Fibroblast of lung (primary cell): ENCODE measurements at regions not wholly inside any gene's neighbourhood (a gene's known extent, or its start where the extent isn't known, plus 50 kb on each side); places are given as distances from the start of the nearest gene placed in this dataset.

ENCODE experiments used
- DNase-seq, 2 donors: peaks; one replicate each; pipeline versions ENCODE4 v3.0.0 to v3.0.0-alpha.2; 2010; ENCODE audit warnings: low read depth in 2 of 2
- H2AFZ ChIP-seq: 2 replicates; pipeline ENCODE4 v1.5.1; 2012; ENCODE audit warnings: low read length, control low read depth, inconsistent platforms
- H3K27ac ChIP-seq: 2 replicates; pipeline ENCODE4 v1.5.1; 2011; ENCODE audit warnings: low read length, control low read depth; ENCODE audit not compliant: insufficient read depth
- H3K27me3 ChIP-seq: 2 replicates; pipeline ENCODE4 v1.5.1; 2011; ENCODE audit warnings: mild to moderate bottlenecking, low read length; ENCODE audit not compliant: control insufficient read depth, insufficient read depth
- H3K36me3 ChIP-seq: 2 replicates; pipeline ENCODE4 v1.5.1; 2011; ENCODE audit warnings: low read length; ENCODE audit not compliant: control insufficient read depth, insufficient read depth
- H3K4me1 ChIP-seq: 2 replicates; pipeline ENCODE4 v1.5.1; 2011; ENCODE audit warnings: low read length; ENCODE audit not compliant: control insufficient read depth, insufficient read depth; ENCODE audit errors: extremely low read depth
- H3K4me2 ChIP-seq: 2 replicates; pipeline ENCODE4 v1.5.1; 2011; ENCODE audit warnings: low read length, control low read depth; ENCODE audit not compliant: insufficient read depth; ENCODE audit errors: extremely low read depth
- H3K4me3 ChIP-seq, 4 experiments: fragments of 200-600 bp in 1 of 4; sonication (generic) in 1 of 4; replicated peaks in 1 of 4; 2 replicates each; pipeline ENCODE4 v1.5.1; 2011 to 2016; ENCODE audit warnings: low read length in 4 of 4, low read depth in 3 of 4, mild to moderate bottlenecking in 3 of 4, control low read depth in 2 of 4, inconsistent platforms in 1 of 4, mixed read lengths in 1 of 4; ENCODE audit not compliant: insufficient read depth in 1 of 4; ENCODE audit errors: control extremely low read depth in 1 of 4
- H3K79me2 ChIP-seq: 2 replicates; pipeline ENCODE4 v1.5.1; 2012; ENCODE audit warnings: mild to moderate bottlenecking, low read length, inconsistent platforms; ENCODE audit not compliant: control insufficient read depth, insufficient read depth
- H3K9ac ChIP-seq: 2 replicates; pipeline ENCODE4 v1.5.1; 2011; ENCODE audit warnings: mild to moderate bottlenecking, low read length, control low read depth; ENCODE audit not compliant: insufficient read depth
- H3K9me3 ChIP-seq: 2 replicates; pipeline ENCODE4 v1.5.1; 2012; ENCODE audit warnings: low read depth, low read length; ENCODE audit not compliant: control insufficient read depth, insufficient read depth
- H4K20me1 ChIP-seq: 2 replicates; pipeline ENCODE4 v1.5.1; 2011; ENCODE audit warnings: low read length; ENCODE audit not compliant: control insufficient read depth, insufficient read depth; ENCODE audit errors: extremely low read depth
- CTCF ChIP-seq, 2 donors: IDR thresholded peaks in 1 of 2; conservative IDR thresholded peaks in 1 of 2; 1 replicate in 1 of 2; 2 replicates in 1 of 2; pipeline ENCODE4 v1.5.1; 2011 to 2012; ENCODE audit warnings: low read length in 2 of 2, control low read depth in 1 of 2, inconsistent platforms in 1 of 2, low read depth in 1 of 2, mild to moderate bottlenecking in 1 of 2
- EZH2 ChIP-seq: IDR thresholded peaks from 2 replicates; pipeline ENCODE4 v1.5.1; 2012; ENCODE audit warnings: low read length, control low read depth, mild to moderate bottlenecking; ENCODE audit errors: missing control alignments

- Histone ChIP-seq H3K36me3 (no peaks in the 10 kb centered on the region), H3K27me3 (no peaks in the 10 kb centered on the region), H3K79me2 (no peaks in the 10 kb centered on the region), H3K4me2 (no peak overlapping the region), H3K9me3 (no peaks in the 10 kb centered on the region), H3K27ac (no peak overlapping the region), H4K20me1 (no peaks in the 10 kb centered on the region), H2AFZ (no peak overlapping the region), H3K4me1 (no peaks in the 10 kb centered on the region), H3K4me3 (no peak overlapping the region), H3K9ac (no peak overlapping the region)
- DNase-seq = peak; percentile 57 to 98
- TF ChIP-seq EZH2 = no peak
- TF ChIP-seq CTCF (conservative IDR thresholded peaks at IDR 0.05 in 1 of 2, IDR thresholded peaks at IDR 0.05 in 1 of 2; ENCODE audit: low read depth in 1 of 2, low read length in 2 of 2) = no peak
Observed at GRCh38 chr21:21715266-21715969, 717.2 kb downstream of the NCAM2 start.

DNA sequence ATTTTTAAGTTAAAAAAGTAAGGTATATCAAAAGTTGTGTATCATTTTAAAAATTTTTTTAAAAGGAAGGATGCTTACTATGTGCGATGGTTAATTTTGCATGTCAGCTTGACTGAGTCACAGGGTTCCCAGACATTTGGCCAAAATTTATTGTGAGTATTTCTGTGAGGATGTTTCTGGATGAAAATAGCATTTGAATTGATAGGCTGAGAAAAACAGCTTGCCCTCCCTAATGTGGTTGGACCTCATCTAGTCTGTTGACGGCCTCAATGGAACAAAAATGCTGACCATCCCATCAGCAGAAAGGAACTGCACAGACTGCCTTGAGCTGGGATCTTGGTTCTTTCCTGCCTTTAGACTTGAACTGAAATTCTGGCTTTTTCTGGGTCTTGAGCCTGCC lies 724.5 kb downstream of the NCAM2 start:
- H4K20me1 ChIP-seq = no peaks in the 10 kb centered on the region
- no peak overlapping the region for H3K4me3 ChIP-seq
- H3K4me2 ChIP-seq = no peak overlapping the region
- H3K9ac ChIP-seq = no peak overlapping the region
- no peak overlapping the region for H2AFZ ChIP-seq
- TF ChIP-seq EZH2 (no peak), CTCF (conservative IDR thresholded peaks at IDR 0.05 in 1 of 2, IDR thresholded peaks at IDR 0.05 in 1 of 2; ENCODE audit: low read depth in 1 of 2, low read length in 2 of 2) (no peak)
- H3K36me3 ChIP-seq = no peaks in the 10 kb centered on the region
- no peak overlapping the region for H3K27ac ChIP-seq
- H3K4me1 ChIP-seq = no peaks in the 10 kb centered on the region
- no peaks in the 10 kb centered on the region for H3K27me3 ChIP-seq
- peak in 1 of 2 donors; percentile 59 for DNase-seq
- H3K9me3 ChIP-seq = no peaks in the 10 kb centered on the region
- H3K79me2 ChIP-seq = no peaks in the 10 kb centered on the region

GRCh38 chr21:21730512-21730911 lies 732.3 kb downstream of the NCAM2 start:
- TF ChIP-seq CTCF (conservative IDR thresholded peaks at IDR 0.05 in 1 of 2, IDR thresholded peaks at IDR 0.05 in 1 of 2; ENCODE audit: low read depth in 1 of 2, low read length in 2 of 2) (no peak), EZH2 (no peak)
- peak; percentile 16 to 91 for DNase-seq
- H3K36me3 ChIP-seq = no peaks in the 10 kb centered on the region

More at GRCh38 chr21:21730512-21730911, 732.3 kb downstream of the NCAM2 start:
- H3K27me3 ChIP-seq = no peaks in the 10 kb centered on the region
- no peak overlapping the region for H3K4me3 ChIP-seq
- H4K20me1 ChIP-seq = no peaks in the 10 kb centered on the region
- no peaks in the 10 kb centered on the region for H3K79me2 ChIP-seq
- no peaks in the 10 kb centered on the region for H3K4me1 ChIP-seq
- H3K9ac ChIP-seq = no peak overlapping the region
- no peak overlapping the region for H3K27ac ChIP-seq
- no peak overlapping the region for H2AFZ ChIP-seq
- H3K9me3 ChIP-seq = no peaks in the 10 kb centered on the region
- H3K4me2 ChIP-seq = no peak overlapping the region
